CD4-positive, alpha-beta T cell treated with Interleukin-2 at 100 ng/mL for 4 hours (primary cell): ENCODE measurements at regions not wholly inside any gene's neighbourhood (a gene's known extent, or its start where the extent isn't known, plus 50 kb on each side); places are given as distances from the start of the nearest gene placed in this dataset.
"Not testable (repeated sequence)": the region's sequence is repeated elsewhere in the genome, so short reads cannot be mapped to it uniquely, and the experiment has no call there.

Experiments used
- DNase-seq: peaks from one replicate; pipeline ENCODE4 v3.0.0-alpha.2; 2020; ENCODE audit warnings: low spot score

- DNase-seq = no peak
Measured at GRCh38 chr15:70525551-70525950, 237.8 kb downstream of the UACA start.

GRCh38 chr15:70524470-70524869, 238.9 kb downstream of the UACA start:
- no peak for DNase-seq

GRCh38 chr15:70523616-70524015, 239.7 kb downstream of the UACA start:
- no peak for DNase-seq

GRCh38 chr15:70523192-70523591, 240.2 kb downstream of the UACA start:
- DNase-seq = no peak

- DNase-seq = no peak
Measured at GRCh38 chr15:70522323-70522966, 240.9 kb downstream of the UACA start.

- DNase-seq = no peak
Measured at GRCh38 chr15:70521576-70522322, 241.6 kb downstream of the UACA start.

- DNase-seq = no peak
Measured at GRCh38 chr15:70519616-70520015, 243.7 kb downstream of the UACA start.

- DNase-seq = no peak
Measured at GRCh38 chr15:70519004-70519365, 244.4 kb downstream of the UACA start.

- no peak for DNase-seq
Measured at GRCh38 chr15:70518201-70519003, 245.0 kb downstream of the UACA start.

- no peak for DNase-seq
Measured at GRCh38 chr15:70517194-70517590, 246.2 kb downstream of the UACA start.

GRCh38 chr15:70516408-70517193, 246.8 kb downstream of the UACA start:
- DNase-seq = no peak

GRCh38 chr15:70514251-70514650, 249.1 kb downstream of the UACA start:
- no peak for DNase-seq

- DNase-seq = no peak
Measured at GRCh38 chr15:70513819-70514218, 249.5 kb downstream of the UACA start.

GRCh38 chr15:70512772-70513362, 250.5 kb downstream of the UACA start:
- peak; percentile 63 for DNase-seq

GRCh38 chr15:70511972-70512587, 251.3 kb downstream of the UACA start:
- DNase-seq = not testable (repeated sequence)

- no peak for DNase-seq
Measured at GRCh38 chr15:70510433-70510832, 252.9 kb downstream of the UACA start.

GRCh38 chr15:70509731-70510143, 253.6 kb downstream of the UACA start:
- no peak for DNase-seq

- peak; percentile 28 for DNase-seq
Measured at GRCh38 chr15:70509282-70509662, 254.1 kb downstream of the UACA start.

GRCh38 chr15:70508561-70509281, 254.6 kb downstream of the UACA start:
- no peak for DNase-seq

- peak; percentile 22 for DNase-seq
Measured at GRCh38 chr15:70507772-70508371, 255.5 kb downstream of the UACA start.
